GM18499 (cell line): ENCODE measurements at regions not wholly inside any gene's neighbourhood (a gene's known extent, or its start where the extent isn't known, plus 50 kb on each side); places are given as distances from the start of the nearest gene placed in this dataset.
"Not testable (repeated sequence)": the region's sequence is repeated elsewhere in the genome, so short reads cannot be mapped to it uniquely, and the experiment has no call there.

Experiments
- ATAC-seq: cut with Tn5 transposase; IDR thresholded peaks from one replicate; pipeline ENCODE4 v1.9.1; 2021; ENCODE audit warnings: moderate number of reproducible peaks; ENCODE audit not compliant: insufficient read depth, unreplicated experiment

DNA sequence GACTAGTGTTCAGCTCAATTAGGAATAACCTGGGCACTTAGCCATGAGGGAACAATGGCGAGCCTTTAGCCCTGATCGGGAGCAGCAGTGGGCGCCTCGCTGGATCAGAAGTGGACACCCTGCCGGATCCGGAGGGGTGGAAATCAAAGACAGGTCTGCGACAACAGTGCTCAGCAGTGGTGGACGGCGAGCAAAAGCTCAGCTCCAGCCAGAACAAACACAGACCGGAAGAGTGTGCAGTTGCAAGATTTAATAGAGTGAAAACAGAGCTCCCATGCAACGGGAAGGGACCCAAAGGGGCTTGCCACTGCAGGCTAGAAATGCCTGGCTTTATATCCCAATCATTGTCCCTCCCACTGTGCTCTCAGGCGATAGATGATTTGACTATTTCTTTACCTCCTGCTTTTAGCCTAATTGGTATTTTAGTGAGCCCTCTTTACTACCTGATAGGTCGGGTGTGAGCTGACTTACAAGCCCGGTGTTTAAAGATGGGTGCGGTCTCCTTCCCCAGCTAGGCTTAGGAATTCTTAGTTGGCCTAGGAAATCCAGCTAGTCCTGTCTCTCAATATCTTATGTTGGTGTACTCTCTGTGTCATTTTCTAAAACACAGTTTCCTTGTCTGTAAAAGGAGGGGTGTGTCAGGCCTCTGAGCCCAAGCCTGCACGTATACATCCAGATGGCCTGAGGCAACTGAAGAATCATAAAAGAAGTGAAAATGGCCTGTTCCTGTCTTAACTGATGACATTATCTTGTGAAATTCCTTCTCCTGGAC is 1258.8 kb upstream of the TENM4 start:
- not testable (repeated sequence) for ATAC-seq

DNA sequence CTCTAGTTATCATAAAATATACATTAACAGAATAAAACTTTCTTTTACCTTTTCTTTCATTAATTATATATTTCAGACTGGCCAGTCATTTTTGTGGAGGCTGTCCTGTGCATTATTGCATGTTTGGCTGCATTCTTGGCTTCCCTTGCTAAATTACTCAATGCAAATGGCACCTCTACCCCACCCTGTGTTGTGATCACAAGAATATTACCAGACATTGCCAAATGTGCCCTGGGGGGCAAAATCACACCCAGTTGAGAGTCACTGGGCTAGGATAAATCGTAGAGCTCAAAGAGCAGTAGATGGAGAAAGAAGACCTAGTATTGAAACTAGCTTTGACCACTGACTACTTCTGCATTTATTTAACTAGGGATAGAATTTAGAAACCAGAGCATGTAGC is 1257.8 kb upstream of the TENM4 start:
- no peak for ATAC-seq

DNA sequence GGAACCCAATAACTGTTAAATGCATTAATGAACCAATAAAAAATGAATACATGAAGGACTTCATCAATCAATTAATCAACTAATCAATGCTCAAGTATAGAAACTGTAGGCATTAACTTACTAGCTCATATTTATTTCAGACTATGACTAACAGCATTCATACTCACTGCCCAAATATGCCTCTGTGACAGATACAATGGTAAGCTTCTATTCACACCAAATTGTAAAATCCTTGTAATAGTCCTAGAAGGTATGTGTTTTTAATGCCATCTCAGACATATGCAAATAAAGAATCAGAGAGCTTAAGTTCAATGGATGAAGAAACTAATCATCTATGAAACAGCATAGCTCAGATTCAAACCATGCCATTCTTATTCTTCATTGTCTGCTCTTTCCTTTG is 1253.6 kb upstream of the TENM4 start:
- ATAC-seq, result no peak

DNA sequence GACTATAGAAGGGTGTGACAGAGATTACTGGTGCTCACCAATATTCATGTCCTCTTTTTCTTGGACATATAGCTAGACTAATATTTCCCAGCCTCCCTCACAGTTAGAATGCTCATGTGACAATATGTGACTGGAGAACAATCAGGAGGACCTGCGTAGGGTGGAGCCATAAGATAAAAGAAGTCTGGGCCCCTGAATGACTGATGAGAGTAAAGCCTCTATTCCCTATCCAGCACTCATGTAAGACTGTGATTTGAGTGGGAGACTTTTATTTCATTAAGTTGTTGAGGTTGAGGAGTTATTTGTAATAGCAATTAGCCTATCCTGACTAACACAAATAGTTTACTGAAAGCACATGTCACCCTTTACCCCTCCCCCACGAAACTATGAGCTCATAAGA is 1247.1 kb upstream of the TENM4 start:
- ATAC-seq, result no peak

DNA sequence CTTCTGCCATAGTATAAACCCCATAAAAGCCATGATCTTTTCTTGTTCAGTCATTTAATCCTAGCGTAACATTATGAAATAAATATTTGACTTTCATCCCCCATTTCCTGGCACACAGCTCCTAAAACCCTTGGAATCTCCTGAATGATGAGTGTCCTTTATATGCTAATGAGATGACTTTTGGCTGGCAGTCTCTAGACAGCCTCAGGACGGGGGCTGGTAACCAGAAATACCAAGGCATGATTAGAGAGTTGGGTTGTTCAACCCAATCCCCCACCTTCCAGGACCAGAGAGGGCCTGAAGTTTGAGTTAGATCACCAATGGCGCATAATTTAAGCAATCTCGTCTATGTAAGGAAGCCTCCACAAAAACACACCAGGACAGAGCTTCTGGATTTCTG is 1246.1 kb upstream of the TENM4 start:
- no peak for ATAC-seq

DNA sequence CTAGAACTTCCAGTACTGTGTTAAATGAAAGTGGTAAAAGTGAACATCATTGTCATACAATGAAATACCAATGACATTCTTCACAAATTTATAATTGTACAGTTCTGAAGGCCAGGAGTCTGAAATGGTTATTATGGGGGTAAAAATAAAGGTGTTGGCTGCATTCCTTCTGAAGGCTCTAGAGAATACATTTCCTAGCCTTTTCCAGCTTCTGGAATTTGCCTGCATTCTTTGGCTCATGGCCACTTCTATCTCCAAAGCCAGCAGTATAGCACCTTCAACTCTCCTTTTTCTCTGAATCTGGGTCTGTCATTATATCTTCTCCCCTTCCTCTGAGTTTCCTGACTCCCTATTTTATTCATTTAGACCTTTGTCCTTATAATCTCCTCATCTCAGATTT is 1232.7 kb upstream of the TENM4 start:
- ATAC-seq, result no peak

DNA sequence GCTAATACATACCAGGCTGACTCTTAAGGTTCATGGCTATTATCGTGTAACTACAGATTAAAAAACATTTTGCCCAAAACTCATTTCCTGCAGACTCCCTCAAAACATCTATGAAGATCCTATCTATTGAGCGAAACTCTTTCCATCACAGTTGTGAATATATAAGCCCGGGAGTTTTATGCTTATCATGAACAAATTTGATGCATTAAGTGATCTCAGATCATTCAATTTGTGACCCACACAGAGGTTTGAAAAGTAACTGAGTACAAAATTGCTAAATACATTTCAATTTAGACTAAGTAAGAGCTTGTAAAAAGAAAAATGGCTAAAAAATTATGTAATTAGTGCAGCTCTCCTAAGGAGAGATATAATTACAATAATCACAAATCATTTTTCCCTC is 1228.8 kb upstream of the TENM4 start:
- ATAC-seq, result no peak

DNA sequence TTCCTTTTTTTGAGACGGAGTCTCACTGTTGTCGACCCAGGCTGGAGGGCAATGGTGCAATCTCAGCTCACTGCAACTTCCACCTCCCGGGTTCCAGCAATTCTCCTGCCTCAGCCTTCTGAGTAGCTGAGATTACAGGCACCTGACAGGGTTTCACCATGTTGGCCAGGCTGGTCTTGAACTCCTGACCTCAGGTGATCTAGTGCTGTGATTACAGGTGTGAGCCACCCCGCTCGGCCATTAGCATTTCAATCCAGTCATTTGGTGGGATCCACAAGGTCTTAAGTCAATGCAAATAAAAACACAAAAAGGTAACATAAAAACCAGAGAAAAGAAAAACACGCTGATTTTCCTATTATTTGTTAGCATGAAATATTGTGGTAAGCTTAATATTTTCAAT is 1227.2 kb upstream of the TENM4 start:
- no peak for ATAC-seq

DNA sequence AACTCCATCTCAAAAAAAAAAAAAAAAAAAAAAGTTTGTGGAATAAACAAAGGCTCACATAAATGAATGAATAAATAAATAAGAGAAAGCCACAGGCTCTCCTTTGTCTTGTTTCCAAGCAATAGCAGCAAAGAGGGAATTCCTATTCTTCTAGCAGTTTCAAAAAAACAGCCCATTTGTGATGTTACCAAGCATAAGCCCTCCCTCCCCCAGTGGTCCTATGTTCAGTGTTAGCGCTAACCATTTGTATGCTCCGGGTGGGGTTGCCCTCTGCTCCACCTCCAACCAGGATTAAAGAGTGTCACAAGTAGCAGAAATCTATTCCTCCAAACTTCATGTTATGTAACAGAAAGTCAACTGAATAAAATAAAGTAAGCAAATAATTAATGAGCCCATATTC is 1215.0 kb upstream of the TENM4 start:
- ATAC-seq, result no peak

DNA sequence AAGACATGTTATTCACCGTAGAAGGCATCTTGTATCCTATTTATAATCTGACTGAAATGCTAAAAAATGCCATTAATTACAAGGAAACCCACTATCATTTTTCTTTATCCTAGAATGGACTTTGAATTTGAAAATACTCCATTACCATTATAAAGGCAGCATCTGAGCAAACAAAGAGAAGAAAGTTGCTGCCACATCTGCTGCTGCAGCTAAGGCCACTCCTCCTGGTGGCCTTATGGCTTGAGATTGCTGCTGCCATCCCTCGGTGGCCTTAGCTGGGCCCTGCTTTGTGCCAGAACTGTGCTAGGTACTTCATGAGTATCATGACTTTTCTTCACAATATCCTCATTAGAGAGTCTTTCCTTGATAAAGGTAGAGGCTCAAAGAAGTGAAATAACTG is 1210.1 kb upstream of the TENM4 start:
- no peak for ATAC-seq

DNA sequence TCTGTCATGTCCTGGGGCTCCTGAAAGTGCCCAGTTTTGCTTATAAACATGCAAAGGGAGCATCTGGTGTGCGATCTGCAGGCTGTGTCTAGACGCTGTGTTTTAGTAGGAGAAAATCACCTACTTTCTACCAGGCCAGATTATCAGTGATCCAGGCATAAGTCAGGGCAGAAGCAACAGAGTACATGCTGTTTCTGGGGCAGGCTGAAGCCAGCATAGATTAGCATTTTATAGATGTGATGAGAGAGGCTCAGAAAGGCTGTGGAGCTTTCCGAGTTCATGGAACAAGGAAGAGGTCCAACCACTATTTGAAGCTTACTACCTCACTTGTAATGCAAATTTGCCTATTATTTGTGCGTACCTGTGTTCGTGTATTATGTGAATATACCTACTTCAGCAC is 1208.4 kb upstream of the TENM4 start:
- ATAC-seq, result no peak

DNA sequence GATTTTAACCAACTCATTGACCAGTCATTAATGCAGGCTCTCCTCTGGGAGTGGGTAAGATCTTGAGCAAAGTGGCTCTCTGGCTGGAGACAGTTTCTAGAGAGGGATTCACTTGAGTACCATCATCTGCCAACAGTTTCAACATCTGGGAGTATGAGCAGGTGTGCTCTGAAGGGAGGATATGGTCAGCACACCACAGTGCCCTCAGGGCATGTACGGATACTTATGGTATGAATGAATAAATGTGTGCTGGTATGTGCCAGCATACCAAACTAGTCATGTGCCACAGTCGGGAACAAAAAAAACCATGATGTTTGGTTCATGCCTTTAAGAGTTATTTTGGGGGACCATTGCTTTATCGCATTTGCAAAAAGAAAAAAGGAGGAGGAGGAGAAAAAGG is 1197.5 kb upstream of the TENM4 start:
- no peak for ATAC-seq

DNA sequence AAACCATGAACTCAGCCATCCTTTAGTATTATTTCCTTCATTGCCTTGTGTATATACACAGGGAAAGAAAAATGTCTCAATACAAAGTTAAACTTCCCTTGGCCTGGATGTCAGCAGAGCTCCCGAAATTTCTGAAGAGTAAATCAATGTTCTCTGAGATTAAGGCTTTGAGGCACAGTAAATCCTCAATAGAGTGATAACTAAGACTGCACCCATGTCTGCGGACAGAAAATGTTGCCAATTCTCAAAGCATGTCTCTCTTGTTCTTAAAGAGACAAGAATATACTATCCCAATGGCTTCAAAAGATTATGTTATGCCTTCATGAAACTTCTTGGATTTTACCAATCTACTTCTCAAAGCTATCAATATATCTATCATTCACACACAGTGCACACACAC is 1196.7 kb upstream of the TENM4 start:
- ATAC-seq, result no peak

DNA sequence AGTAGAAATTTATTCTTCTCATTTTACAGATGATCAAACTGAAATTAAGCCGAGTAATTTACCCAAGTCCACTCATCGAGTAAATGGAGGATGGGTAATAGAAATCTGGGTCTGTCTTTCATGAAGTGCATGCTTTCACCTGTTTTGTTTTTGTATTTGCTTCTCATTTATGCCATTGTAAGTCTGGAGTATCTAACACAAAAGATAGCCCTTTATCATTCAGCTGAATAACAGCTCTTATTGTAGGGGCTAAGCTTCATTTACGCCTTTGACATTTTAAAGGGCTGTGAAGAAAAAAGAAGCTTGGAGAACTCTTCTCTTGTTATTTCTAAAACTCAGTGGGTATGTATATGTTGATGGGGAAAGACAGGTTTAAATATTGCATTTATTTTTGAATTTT is 1196.2 kb upstream of the TENM4 start:
- no peak for ATAC-seq

DNA sequence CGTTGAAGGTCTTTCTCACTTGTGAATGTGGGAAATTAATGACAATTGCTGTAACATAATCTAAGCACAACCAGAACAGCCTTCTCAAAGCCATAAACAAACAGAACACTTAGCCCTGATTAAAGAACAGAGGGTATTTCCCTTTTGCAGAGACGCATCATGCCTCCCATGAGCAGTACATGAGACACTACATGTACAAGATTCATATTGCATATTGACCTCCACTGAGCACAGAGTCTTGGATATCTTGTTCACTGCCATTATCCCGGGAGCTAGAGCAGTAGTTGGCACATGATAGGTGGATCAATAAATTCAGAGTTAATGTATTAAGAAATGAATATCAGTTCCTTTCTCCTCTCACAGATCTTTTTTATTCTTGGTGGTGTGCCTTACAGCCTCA is 1194.3 kb upstream of the TENM4 start:
- ATAC-seq, result no peak

DNA sequence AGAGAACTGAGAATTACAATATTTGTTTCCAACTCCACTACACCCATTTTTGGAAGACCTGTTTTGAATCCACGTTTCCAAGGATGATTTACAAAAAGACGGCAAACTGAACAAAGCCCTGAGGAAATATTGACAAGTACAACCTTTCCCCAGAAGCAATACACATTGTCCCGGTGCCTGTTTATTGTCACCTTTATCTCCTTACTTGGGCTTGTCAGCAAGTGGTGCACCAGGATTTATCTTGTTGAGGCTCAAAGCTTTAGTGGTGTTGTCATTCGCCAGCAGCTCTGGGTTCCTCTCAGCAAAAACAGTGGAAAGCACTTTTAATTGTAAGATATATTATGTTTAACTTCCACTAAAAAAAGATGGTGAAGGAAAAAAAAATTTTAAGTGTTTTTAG is 1191.9 kb upstream of the TENM4 start:
- no peak for ATAC-seq

DNA sequence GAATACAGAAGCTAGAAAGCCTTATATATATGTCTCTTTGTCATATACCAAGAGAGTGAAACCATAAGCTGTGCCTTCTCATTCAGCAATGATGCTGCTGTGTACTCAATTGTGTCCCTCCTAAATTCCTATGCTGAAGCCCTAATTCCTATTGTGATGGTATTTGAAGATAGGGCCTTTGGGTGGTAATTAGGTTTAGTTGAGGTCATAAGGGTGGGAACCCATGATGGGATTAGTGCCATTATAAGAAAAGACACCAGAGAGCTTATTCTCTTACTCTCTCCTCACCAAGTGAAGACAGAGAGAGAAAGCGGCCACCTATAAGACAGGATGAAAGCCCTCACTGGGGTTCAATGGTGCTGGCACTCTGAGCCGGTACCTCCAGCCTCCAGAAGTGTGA is 1191.3 kb upstream of the TENM4 start:
- no peak for ATAC-seq

DNA sequence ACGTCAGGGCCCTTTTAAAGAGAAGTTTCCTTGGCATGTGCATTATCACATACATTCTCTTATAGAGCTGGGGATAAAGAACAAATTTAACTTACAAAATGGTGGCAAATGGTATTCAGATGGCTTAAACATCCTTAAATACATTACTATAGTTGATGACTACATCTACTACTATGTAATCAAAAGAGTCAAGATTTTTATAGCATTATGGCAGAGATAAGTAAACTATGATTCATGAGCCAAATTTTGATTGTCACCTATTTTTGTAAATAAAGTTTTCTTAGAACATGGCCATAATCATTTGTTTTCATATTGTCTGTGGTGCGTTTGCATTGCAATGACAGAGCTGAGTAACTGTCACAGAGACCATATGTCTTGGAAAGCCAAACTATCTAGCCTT is 1188.6 kb upstream of the TENM4 start:
- ATAC-seq, result no peak

DNA sequence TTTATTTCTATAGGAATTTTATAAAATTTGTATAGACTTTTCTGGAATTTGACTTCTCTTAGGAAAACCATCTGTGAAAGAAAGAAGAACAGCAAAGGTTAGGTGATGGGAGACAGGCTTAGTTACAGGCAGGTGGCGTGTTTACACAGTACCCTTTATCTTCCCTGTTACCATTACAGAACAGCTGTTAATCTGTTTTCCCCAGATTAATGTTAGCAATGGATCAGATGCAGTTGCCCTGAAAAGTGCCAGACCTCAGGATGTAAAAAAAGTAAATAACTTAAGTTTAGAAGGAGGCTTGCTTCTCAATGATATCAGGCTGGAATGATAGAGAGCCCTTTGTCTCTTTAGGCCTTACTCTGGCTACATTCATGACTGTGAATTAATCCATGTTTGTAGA is 1186.5 kb upstream of the TENM4 start:
- no peak for ATAC-seq

DNA sequence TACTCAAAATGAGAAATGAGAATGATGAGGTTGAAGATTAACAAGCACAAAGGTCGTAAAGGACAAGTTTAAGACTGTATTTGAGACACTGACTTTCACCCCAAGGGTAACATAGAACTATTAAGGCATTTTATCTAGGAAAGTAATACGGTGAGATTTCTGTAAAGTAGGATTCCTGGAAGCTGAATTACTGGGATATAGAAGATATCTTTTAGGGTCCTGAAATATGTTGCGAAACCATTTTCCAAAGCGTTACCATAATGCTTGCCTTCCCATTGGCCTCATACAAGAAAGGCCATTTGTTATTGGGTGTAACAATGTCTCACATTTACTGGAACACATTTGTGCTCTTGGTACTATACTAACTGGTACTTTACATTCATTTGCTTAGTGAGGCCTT is 1185.9 kb upstream of the TENM4 start:
- ATAC-seq, result no peak

DNA sequence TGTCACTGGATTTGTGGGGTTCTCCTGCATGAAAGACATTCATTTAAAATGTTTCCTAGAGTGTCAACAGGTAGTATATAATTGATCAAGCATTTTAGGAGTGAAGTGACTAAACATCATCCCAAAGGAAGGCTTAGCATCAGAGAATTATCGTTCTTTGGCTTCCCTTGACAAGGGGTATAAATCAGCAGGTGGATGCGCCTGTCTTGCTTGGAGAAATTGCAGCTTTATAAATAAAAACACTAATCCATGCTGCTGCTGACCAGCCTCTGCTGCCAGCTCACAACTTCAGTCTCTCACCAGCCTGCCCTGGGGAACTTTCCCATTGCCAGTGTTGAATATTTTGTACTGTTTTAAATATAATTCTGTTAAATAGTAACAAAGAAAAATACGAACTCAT is 1184.7 kb upstream of the TENM4 start:
- ATAC-seq, result no peak

DNA sequence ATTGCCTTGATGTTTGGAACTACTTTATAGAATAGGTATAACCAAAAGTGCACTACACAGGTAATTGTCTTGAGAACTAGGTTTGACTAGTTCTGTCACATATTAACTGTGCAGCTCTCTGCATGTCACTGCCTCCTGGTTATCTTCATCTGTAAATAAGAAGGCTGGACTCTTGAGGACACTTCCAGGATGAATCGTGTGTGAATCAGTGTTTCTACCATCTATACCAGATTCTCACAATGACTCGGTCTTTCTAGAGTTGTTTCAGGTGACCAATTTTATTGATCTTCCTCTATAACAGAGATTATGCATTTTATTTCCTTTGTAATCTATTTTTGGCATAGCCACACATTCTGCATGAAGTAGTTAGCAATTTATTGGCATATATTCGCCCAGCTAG is 1181.0 kb upstream of the TENM4 start:
- no peak for ATAC-seq

DNA sequence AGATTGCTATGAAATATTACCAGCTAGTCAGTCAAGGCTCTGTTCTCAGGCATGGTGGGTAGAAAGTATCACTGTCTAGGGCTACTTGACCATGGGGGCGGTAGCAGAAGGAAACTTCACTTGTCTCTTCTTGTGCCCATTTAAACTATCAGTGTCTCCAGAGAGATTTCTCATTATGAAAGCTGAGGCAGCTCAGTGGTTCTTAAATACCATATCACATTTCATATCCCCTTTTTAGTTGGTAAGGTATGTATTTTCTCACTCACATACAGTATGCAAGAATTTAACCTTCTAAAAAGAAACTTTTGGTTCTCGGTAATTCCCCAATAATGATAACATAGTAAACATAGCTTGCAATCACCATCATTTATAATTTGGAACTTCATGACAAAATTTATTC is 1180.0 kb upstream of the TENM4 start:
- ATAC-seq, result no peak
